ENCODE measurements at regions not wholly inside any gene's neighbourhood (a gene's known extent, or its start where the extent isn't known, plus 50 kb on each side); places are given as distances from the start of the nearest gene placed in this dataset.

DNA sequence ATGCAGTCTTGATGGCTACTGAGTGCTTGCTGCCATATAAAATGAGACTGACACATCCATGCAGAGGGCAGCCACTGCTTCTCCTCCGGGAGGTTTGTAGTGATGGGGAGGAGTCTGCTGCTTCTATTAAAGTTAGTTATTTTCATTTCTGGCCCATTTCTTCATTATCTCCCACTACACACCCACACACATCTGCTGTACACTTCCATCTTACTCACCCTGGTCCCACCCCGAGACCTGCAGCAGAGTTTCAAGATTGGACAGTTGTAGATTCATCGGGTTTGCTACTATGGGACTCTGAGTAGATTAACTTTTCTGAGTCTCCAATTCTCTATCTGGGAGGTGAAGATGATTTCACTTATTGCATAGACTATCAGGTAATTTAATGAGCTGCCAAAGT lies 176.2 kb upstream of the SNX19 start:
- TF ChIP-seq, protein P1, sequence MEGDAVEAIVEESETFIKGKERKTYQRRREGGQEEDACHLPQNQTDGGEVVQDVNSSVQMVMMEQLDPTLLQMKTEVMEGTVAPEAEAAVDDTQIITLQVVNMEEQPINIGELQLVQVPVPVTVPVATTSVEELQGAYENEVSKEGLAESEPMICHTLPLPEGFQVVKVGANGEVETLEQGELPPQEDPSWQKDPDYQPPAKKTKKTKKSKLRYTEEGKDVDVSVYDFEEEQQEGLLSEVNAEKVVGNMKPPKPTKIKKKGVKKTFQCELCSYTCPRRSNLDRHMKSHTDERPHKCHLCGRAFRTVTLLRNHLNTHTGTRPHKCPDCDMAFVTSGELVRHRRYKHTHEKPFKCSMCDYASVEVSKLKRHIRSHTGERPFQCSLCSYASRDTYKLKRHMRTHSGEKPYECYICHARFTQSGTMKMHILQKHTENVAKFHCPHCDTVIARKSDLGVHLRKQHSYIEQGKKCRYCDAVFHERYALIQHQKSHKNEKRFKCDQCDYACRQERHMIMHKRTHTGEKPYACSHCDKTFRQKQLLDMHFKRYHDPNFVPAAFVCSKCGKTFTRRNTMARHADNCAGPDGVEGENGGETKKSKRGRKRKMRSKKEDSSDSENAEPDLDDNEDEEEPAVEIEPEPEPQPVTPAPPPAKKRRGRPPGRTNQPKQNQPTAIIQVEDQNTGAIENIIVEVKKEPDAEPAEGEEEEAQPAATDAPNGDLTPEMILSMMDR (IDR thresholded peaks at IDR 0.05), result no peak
- DNase-seq (ENCODE audit: low spot score) (no peak), ATAC-seq (ENCODE audit: low FRiP score) (no peak)

DNA sequence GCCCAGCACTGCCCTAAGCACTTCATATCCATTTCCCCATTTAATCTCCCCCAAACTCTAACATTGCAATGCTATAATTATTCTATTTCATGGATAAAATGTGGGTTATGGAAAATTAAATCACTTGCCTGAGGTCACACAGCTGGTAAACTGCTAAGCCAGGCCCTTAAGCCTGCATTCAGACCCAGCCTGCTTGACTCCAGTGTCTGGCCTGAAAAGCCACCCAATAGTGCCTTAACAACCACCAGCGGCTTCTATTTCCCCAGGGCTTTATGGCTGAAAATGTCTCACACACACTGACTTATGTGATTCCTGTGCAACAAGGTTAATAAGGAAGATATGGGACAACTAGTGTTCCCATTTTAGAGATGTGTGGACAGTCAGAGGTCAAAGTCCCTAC lies 178.5 kb upstream of the SNX19 start:
- TF ChIP-seq, protein P1 (IDR thresholded peaks at IDR 0.05), result no peak
- ATAC-seq (ENCODE audit: low FRiP score), result no peak
- DNase-seq (ENCODE audit: low spot score), result no peak

DNA sequence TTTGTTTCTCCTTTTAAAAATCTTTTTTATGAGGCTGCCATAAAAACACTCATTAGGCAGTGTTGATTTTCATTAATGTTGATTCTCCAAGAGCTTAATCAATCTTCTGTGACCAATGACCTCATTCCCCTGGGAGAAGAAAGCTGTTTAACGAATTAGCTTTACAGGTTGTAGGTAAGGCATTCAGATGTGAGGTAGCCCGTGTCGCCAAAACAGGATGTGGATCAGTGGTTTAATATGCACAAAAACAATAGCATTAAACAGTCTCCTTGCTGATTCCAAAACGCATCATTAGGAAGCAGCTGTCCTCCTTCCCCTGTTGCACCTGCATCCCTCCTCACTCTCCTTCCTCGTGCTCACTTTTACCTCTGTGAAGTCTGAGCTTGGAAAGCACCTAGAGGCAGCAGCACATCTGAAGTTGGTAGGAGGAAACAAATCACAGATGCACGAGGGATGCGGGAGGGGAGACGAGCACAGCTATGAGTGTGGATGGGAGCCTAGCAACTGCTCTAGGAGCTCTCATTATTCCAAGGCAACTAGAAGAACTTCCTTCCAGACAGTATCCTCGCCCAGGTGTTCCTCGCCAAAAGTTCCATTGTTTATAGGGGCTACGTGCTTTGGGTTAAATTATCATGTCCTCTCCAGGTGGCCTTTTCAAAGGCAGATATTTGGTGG lies 179.4 kb upstream of the SNX19 start:
- ATAC-seq (ENCODE audit: low FRiP score), result no peak
- no peak for DNase-seq (ENCODE audit: low spot score)
- TF ChIP-seq, protein P1 (IDR thresholded peaks at IDR 0.05), result no peak

DNA sequence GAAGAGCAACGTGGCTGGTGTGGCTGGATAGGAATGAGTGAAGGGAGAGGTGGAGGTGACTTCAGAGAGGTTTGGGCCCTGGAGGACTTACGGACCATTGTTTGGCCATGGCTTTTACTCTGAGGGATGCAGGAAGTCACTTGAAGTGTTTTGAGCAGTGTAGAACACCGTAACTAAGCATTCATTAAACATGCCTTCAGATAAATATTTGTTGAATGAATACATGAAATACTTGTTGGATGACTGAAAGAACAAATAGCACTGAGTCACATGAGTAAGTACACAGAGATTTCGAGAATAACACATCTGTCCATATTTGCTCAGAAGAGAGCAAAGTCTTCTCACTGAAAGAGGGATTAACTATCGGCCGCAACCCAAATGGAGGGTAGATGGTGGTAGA lies 182.7 kb upstream of the SNX19 start:
- ATAC-seq (ENCODE audit: low FRiP score) (no peak), DNase-seq (ENCODE audit: low spot score) (no peak)
- TF ChIP-seq, protein P1 (IDR thresholded peaks at IDR 0.05), result no peak

DNA sequence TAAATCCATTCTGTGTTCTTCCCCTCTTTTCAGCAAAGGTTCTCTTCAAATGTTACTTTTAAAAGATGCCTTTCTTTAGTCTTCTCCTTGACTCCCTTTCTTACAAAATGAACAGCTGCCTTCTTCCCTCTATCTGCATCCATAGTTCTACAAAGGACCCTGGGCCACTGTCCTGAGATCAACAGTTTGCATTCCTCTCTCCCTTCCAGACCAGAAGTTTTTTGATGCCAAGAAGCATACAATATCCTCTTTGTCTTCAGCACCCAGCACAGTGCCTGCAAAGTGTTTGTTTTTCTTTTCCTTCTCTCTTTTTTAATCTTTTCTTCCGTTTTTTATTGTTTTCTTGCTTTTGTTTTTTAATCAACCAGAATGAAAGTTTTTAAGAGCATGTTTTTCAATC lies 183.5 kb upstream of the SNX19 start:
- DNase-seq (ENCODE audit: low spot score), result no peak
- TF ChIP-seq, protein P1 (IDR thresholded peaks at IDR 0.05), result no peak
- ATAC-seq (ENCODE audit: low FRiP score), result no peak

DNA sequence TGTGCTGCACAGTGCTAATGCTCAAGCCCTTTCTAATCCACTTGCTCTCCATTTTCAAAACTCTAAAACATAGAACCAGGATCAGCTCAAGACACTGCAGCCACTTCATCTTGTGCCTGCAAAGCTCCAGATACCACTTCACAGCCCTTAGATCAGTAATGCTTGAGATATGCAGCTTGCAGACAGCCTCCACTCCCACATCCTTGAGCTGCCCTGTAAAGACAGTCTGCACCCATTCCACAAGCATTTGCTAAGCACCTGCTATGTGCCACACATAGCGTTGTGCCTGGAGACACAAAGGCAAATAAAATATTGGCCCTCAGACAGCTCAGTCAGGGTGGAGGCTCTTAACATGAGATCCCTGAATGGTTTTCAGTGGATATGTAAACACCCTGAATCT lies 192.5 kb upstream of the SNX19 start:
- ATAC-seq (ENCODE audit: low FRiP score) (no peak), DNase-seq (ENCODE audit: low spot score) (no peak)
- TF ChIP-seq, protein P1 (IDR thresholded peaks at IDR 0.05), result no peak

DNA sequence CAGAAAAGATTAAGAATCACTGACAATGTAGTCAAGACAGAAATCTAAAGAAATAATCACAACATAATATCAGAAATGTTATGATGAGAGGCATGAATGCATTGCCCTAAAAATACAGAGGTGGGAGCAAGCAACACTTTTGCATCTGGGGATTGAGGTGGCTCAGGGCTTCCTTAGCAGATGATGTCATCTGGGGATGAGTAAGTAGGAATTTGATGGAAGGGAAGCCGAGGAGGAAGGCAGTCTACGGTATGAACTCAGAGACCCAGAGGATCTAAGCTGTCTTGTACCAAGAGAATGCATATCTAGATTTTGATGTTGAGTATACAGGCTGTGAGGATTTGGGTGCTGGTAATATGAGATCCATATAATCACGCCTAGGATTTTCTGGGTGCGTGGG lies 193.0 kb upstream of the SNX19 start:
- no peak for ATAC-seq (ENCODE audit: low FRiP score)
- TF ChIP-seq, protein P1 (IDR thresholded peaks at IDR 0.05), result no peak
- DNase-seq (ENCODE audit: low spot score), result no peak

Data from omental fat pad (tissue), 3 donors.